HK-2 (cell line): ENCODE measurements at regions not wholly inside any gene's neighbourhood (a gene's known extent, or its start where the extent isn't known, plus 50 kb on each side); places are given as distances from the start of the nearest gene placed in this dataset.

Experiments used
- DNase-seq: peaks from one replicate; pipeline ENCODE4 v3.0.0-alpha.2; 2018; ENCODE audit not compliant: unreplicated experiment

DNA sequence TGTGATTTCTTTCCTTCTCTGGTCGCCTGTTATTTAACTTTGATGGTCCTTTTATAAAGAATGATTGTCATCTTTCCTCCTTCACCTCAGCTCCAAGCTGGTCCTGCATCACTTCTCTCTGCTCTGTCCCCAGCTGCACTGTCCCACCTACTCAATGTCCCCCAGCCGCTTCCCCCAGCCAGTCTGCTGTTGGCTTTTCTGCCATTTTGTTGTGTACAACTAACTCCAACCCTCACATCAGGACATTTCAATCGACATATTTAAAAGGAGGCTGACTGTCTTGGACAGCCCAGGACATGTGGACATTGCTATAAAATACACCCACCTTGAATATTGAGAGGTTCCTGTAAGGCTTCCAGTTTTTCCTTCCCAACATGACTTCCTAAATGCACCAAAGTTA lies 193.8 kb upstream of the RGMA start:
- DNase-seq, result no peak

DNA sequence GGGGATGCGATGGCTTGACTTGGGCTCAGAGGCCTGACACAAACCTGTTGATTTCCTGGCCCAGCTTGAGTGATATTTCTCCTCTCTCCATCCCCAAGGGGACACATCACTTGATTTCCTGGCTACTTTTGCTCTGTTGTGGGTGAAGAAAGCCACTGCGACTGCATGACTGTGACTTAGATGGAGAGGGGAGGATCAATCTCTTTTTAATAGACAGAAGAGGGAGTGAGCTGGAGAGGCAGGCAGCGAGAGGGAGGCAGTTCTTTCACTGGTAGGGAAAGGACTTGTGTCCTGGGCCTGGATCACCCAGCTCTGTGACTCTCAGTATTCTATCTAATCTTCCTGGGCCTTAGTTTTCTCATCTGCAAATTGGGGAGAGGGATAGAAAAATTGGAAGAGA lies 189.8 kb upstream of the RGMA start:
- DNase-seq, result no peak

DNA sequence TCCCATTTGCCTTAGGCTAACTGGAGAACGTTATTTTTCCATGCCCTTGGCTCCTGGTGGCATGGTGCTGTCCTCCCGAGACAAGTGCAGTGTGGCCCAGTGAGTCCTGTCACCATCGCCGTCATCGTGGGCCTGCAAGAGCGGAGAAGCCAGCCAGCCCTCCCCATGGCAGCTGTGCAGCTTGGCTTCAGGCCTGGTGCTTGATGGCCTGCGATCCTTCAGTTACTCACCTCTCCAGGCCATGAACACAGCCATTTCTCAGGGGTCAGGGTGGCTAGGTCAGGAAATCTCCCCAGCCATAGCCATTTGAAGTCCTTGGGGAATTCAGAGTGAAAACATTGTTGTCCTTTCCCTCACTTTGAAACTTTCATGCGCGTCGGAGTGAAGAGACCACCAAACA lies 189.0 kb upstream of the RGMA start:
- DNase-seq, result no peak

DNA sequence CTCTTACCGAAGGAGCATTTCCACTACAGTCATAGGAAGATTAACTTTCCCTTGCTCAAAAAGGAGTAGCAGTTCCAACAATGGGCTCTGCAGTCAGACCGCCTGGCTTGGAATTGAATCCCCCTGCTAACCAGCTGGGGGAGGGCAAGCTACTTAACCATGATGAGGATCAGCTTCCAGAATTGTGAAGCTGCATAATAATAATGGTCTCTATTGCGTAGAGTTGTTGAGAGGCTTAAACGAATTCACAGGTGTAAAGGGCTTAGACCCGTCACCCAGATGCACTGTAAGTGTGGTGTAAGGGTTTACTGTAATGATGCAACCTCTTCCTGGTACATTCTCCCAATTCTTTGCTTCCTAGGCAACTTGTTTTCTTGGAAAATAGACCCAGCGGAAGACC lies 185.2 kb upstream of the RGMA start:
- no peak for DNase-seq

DNA sequence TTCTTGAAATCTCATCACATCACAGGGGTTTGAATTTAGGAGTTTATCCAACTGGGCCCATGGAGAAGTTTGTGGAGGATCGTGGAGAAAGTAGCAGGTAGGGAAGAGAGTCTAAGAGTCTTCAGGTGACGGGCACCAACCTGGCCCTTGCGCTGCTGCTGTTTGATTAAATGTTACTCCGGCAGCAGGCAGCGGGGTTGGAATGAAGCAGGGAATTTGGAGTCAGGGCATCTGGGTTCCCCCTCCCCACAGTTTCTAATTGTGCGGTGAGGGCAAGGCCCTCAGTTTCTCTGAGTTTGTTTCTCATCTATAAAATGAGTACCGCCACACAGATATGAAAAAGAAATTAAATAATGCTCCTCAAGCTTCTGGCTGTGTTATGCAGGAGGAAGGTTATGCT lies 182.9 kb upstream of the RGMA start:
- DNase-seq, result no peak

DNA sequence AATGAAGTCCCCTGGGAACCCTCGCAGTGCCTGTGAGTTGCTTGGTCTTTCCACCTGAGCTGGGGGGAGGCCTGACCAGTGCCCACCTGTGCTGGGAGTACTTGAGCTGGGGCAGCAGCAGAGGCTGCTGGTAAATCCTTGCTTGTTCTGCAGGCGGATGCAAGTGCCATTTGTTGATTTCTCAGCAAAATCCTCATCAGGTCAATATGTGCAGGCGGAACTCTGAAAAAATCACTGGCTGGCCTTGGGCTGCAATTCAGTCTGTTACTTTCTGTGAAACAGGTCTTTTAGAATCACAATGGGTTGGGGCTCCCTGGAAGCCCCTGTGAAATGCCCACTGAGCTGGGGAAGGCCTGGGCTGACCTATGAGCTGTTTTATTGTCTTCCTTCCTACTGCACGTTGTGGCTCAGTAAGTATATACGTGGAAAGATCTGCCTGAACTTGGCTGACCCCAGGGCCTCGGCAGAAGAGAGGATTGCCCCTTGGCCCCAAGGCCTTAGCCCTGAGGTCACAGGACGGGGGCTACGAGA lies 182.0 kb upstream of the RGMA start:
- no peak for DNase-seq

DNA sequence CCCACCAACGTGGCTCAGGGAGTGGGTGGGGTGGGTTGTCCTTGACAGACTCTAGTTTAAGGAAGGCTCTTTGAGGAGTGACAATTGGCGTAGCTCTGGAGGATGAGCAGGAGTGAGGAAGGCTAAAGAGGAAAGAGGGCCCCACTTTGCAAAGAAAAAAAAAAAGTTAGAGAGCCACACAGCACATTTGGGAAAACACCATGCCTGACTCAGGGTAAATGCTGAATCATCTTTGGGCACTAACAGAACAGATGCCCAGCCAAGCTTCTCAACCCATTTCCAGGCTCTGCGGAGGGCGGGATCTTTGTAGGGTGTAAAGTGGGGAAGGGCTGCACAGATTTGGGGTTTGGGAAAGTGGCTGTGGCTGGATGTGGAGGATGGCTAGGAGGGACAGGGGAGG lies 179.1 kb upstream of the RGMA start:
- no peak for DNase-seq

DNA sequence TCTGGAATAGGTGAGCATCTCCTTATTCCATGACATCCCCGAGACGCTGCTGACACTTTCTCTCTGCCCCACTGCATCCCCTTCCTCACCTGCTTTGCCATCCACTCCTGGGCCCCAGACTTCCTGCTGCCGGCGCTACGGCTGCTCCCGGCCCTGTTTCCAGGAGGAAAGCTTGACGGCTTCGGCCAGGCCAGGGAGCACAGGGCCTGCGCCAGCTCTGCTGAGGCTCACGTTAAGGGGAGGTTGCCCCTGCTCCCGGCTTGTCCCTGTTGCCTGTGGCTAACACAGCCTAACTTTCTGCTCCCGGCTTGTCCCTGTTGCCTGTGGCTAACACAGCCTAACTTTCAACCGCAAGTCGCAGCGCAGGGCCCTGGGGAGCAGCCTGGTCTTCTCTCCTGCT lies 177.3 kb upstream of the RGMA start:
- DNase-seq, result no peak

DNA sequence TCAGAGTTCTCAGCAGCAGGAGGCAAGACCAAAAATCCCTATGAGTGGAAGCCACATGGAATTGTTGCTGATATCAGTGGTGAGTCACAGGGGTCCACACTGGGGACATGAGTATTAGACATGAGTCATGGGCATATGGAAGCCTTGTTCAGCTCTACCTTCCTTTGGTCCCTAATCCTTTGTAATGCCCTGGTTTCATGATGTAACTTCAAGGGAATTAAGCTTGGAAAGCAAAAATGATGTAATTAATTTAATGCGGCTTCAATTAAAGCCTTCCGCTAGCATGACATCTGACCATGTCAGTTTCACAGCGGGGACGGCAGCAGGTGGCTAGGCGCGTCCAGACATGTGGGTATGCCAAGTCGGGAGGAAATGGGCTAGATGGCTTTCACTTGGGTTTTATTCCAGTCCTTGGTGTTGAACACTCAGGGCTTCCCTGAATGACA lies 176.1 kb upstream of the RGMA start:
- no peak for DNase-seq

DNA sequence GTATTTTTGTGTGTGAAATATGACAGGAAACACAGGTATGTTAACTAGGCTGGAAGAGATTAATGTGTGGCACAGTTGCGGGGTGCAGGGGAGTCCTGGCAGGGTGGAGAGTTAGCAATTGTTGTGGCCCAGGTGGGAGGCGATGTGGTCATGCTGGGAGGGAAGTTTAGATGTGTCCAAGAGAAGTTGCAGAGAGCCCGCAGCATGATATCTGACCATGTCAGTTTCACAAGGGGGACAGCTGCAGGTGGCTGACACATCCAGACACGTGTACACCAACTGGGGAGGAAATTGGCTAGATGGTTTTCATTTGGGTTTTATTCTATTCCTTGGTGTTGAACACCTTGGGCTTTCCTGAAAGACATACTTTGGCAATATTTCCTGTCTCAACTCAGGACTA lies 172.8 kb upstream of the RGMA start:
- no peak for DNase-seq

DNA sequence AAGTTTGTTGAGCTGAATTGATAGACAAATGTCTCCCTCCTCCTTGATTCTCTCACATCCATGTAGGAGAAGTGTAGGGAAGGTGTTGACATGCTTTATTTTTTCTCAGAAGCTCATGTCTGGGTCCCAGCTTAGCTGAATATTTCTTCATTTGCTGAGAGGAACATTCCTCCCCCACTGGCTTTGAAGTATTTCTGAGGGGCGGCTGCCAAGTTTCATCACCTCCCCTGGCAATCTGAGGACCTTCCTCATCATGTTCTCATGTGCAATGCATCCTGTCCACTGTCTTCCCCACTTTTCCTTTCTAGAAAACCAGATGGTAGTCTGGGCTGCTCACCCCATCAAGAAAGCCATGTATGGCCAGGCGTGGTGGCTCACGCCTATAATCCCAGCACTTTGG lies 168.9 kb upstream of the RGMA start:
- DNase-seq, result no peak

DNA sequence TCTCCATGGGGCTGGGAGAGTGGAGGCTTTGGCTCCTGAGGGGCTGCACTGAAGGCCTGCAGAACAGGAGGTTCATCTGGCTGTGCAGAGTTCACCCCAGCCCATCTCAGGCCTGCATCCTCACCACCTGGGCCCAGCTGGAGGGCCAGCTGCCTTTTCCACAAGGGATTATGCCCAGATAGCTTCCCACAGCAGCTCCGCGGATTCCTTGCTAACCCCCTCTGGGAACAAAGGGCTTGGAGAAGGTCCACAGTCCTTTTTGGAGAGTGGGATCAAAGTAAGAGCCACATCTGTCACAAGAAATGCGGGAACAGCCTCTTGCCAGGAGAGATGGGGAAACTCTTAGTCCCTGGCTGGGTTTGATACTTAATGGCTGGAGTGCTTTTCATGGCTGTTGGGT lies 164.7 kb upstream of the RGMA start:
- DNase-seq, result no peak

DNA sequence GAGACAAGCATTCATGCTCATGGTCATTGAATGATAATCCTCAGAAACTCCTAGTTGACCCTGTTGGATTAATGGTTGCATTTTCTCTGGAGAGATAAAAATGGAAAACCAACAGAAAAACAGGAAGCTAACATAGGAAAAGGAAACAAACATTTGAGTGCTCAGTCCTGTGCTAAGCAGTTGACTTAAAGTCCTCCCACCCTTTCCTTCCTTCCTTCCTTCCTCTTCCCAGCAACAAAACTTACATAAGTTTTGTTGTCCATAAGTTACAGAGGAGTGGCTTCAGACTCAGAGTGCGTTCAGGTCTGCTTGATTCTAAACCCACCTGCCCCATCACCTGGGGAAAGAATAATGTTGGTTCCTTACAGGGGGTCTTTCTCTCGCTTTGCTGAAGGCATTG lies 163.8 kb upstream of the RGMA start:
- DNase-seq, result no peak

DNA sequence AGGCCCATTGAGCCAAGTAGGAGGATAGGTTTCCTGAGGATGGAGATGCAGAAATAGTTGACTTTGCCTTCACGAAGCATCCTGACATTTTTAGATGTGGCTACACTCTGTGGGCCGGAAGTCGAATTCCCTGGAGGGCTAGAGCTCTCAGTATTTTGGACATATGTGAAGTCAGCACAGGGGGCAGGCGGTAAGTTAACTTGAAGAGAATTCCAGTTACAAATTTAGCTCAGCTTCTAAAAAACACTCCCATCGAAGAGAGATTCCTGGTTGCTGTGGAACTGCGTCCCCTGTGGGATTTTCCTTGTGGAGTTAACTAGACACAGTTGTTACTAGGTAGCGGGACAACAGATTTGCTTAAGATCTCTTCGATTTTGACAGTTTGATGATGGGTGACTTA lies 161.9 kb upstream of the RGMA start:
- no peak for DNase-seq

DNA sequence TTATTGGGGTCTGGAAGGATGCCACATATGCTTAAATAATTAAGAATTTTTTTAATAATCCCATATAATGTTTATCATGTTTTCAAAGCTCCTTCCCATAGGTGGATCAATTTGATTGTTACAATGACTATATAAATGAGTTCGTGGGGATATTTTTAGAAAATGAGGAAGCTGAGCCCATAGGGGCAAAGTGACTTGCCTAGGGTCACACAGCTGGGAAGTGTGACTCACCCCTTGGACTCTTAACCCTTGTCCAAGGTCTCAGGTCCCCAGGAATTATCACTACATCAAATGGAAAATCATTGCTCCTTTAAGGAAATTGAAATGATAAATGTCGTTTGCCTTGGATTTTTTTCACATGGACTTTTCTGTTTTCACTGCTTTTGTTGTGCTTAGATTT lies 161.2 kb upstream of the RGMA start:
- no peak for DNase-seq

DNA sequence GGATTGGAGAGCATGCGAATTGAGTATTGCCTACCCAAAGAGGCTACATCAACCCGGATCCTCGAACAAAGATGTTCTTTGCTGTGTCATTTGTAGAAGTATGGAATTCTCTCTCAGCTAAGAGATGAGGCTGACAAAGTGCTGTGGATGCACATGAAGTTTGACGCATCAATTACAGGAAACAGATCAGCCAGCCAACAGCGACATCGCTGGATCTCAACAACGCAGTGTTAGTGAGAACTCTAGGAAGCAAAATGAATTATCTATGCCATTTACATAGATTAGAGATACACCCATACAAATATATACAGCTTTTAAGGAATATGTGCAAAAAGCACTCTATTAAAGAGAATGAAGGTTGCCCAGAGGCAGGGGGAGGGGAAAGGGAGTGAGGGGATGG lies 160.6 kb upstream of the RGMA start:
- no peak for DNase-seq

DNA sequence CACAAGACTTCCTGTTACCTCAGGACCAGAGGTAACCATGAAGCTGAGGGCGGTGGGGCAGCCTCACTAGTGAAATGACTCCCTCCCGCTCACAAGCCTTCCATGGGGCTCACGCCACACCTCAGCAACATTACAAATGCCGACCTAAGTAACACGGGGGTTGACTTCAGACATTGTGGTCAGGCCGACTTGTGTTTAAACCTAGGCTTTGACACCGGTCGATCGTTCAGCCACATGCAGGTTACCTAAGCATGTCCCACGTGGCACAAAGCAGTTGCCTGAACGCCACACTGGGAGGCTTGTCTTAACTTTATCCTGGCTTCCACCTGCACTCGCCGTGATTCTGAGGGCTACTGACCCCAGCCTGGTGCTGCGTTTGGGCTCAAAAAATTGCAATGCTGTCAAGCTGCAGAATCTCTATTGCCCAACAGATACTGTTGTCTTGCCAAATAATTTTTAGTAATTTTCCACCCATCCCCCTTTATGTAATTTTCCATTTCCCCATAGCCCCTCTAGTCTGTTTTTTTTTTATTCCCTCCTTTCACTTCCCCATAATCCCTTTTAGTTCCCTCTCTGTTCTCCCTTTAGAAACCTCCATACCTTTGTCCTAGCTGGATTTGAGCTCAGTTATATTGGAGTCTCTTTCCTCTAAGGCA lies 158.6 kb upstream of the RGMA start:
- DNase-seq, result no peak

DNA sequence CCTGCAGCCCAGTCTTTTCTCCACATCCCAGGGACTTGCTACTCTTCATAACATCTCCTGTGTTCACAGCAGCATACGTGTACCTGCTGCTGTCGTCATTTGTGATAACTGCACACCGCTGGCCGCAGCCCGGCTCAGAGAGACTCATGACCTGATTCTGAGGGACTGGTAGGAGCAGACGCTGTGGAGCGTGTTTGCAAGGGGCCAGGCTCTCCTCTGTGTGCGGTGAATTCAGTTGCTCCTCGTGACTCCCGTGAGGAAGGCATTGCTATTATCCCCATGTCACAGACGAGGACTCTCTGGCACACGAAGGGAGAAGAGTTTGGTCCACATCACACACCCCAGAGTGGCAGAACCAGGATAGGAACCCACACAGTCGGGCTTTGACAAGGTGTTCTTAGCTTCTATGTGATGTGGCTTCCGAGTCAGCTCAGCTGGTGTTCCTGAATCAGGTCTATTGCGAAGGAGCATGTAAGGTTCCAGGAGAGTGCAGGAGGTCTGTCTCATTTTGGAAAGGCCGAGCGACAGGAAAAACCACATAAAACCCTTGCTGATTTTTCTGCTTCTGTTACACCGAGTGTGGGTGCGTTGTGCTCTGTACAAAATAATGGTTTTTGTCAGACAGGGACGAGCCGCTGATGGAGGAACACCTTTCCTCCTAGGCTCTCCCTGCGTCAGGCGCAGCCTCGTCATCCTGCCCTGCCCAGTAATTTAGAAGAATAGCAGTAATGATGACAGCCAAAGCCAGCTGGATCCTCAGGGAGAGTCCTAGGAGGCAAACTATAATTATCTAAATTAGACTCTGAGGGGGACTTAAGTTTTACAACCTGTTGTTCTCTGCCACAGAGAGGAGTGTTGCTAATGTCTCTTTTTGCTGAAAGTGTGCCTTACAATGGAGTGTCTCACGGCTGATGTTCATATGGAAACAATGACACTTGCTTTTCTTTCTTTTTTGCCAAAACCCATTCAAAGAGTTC lies 157.5 kb upstream of the RGMA start:
- DNase-seq, result no peak

DNA sequence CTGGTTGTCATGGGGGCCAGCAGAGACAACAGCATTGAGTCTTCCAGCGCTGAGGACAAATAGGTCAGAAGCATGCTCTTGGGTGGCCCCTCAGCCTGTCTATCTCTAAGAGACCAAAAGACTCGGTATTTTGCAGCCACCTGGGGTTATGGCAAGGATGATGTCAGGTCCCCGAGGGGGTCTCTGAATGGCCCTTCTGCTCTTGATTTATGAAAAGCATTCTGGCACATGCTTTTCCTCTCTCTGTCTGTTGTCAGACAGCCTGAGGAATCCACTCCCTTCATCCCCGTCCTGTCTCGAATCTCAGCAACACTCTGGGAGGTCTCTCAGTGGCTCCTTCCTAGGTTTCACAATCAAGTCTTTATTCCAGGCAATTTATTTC lies 156.6 kb upstream of the RGMA start:
- DNase-seq, result no peak

DNA sequence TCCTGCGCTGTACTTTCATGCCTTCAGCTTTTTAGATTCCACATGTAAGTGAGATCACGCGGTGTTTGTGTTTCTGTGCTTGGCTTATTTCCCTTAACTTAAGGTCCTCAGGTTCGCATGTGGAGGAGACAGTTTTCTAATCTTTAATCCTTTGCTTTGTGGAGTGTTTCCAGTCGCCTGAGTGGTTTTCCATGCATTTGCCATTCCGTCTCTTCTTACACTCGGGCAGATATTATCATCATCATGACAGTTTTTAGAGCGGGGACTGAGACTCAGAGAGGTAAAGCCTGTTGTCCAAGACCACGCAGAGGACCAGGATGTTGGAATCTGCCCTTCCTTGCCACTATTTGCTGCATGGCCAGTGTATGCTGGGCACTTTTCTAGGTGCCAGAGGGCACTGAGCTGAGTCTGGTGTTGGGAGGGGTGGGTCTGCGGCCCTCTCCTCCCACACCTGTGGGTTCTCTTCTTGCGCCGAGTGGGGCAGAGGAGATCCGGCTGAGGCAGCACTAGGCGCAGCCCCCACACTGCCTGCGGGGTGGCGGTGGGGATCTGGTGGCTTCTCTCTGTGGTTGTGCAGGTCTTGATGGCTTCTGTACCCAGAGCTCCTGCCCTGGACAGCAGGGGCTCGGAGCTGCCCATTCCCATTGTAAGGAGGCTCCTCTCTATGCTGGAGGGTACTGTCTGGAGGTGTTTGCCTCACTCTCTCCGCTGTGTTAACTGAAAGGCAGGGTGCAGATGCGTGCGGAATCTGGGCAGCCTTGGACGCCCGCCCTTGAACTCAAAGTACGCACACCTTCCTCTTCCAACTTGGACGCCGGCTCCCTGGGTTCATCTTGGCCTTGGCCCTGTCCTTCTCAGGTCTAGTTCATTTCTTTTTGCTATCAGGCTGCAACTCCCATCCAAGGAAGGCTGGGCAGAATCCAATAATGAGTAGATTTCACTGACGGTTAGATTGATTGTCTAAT lies 156.0 kb upstream of the RGMA start:
- no peak for DNase-seq

DNA sequence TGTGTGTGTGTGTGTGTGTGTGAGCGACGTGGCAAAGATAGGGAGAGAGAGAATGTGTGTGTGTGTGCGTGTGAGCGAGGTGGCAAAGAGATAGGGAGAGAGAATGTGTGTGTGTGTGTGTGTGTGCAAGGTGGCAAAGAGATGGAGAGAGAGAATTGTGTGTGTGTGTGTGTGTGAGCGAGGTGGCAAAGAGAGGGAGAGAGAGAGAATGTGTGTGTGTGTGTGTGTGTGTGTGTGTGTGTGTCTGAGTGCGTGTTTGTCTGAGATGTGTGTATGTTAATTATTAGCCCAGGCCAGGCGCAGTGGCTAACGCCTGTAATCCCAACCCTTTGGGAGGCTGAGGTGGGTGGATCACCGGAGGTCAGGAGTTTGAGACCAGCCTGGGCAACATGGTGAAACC lies 154.6 kb upstream of the RGMA start:
- no peak for DNase-seq
